ENCODE measurements at regions not wholly inside any gene's neighbourhood (a gene's known extent, or its start where the extent isn't known, plus 50 kb on each side); places are given as distances from the start of the nearest gene placed in this dataset.

DNA sequence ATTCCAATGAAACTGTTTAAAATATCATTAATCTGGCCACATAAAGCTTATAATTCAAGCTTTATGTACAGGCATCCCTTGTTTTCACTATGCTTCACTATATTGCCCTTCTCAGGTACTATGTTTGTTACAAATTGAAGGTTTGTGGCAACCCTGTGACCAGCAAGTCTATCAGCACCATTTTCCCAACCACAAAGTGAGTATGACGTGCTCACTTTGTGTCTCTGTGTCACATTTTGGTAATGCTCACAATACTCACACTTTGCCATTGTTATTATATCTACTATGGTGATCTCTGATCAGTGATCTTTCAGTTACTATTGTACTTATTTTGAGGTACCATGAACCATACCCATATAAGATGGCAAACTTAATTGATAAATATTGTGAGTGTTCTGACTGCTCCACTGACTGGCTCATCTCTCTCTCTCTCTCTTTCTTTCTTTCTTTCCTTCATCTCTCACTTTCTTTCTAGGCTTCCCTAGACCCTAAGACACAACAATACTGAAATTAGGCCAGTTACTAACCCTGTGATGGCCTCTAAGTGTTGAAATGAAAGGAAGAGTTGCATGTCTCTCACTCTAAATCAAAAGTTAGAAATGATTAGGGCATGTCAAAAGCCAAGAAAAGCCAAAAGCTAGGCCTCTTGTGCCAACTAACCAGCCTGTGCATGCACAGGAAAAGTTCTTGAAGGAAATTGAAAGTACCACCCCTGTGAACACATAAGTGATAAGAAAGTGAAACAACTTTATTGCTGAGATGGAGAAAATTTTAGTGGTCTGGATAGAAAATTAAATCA, 227.9 kb downstream of the BCAS1 start:
- WGBS, 4 donors = 91 to 96% (median 96%) methylated on average over 1 of the region's 1 CpG
- intact Hi-C loops (cut with DNase I) = no loop called here
- H3K4me1 ChIP-seq (replicated peaks in 1 of 2) = no peaks in the 10 kb centered on the region
- no peaks in the 10 kb centered on the region for H3K27me3 ChIP-seq
- TF ChIP-seq POLR2A (IDR thresholded peaks at IDR 0.05) (no peak), CTCF (IDR thresholded peaks at IDR 0.05) (no peak)
- H3K36me3 ChIP-seq (replicated peaks in 1 of 2) = no peaks in the 10 kb centered on the region
- H3K4me3 ChIP-seq = no peak overlapping the region
- no peak for DNase-seq
- no peaks in the 10 kb centered on the region for H3K9me3 ChIP-seq (replicated peaks in 1 of 3)
- no peak overlapping the region for H3K27ac ChIP-seq

DNA sequence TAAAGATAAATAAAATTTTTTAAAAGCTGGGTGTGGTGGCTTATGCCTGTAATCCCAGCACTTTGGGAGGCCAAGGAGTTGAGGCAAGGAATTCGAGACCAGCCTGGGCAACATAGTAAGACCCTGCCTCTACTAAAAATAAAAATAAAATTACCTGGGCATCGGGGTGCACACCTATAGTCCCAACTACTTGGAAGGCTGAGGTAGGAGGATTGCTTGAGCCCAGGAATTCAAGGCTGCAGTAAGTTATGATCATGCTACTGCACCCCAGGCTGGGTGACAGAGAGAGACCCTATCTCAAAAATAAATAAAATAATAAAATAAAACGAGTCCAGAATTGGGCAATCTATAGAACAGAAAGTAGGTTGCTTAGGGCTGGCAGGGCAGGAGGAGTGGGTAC, 228.7 kb downstream of the BCAS1 start:
- 49 to 61% (median 53%) methylated on average over 3 of the region's 3 CpGs for WGBS, 4 donors
- H3K4me3 ChIP-seq = no peak overlapping the region
- TF ChIP-seq POLR2A (IDR thresholded peaks at IDR 0.05) = no peak
- H3K27ac ChIP-seq = no peak overlapping the region
- H3K9me3 ChIP-seq (replicated peaks in 1 of 3) = no peaks in the 10 kb centered on the region
- H3K36me3 ChIP-seq (replicated peaks in 1 of 2) = no peaks in the 10 kb centered on the region
- intact Hi-C loops (cut with DNase I) = no loop called here
- H3K4me1 ChIP-seq (replicated peaks in 1 of 2) = no peaks in the 10 kb centered on the region
- H3K27me3 ChIP-seq = no peaks in the 10 kb centered on the region
- no peak for DNase-seq

- Histone ChIP-seq H3K36me3 (replicated peaks in 1 of 2) (no peaks in the 10 kb centered on the region), H3K9me3 (replicated peaks in 1 of 3) (no peaks in the 10 kb centered on the region), H3K4me3 (no peak overlapping the region), H3K4me1 (replicated peaks in 1 of 2) (no peaks in the 10 kb centered on the region), H3K27me3 (no peaks in the 10 kb centered on the region), H3K27ac (no peak overlapping the region)
- TF ChIP-seq POLR2A (IDR thresholded peaks at IDR 0.05) (no peak), CTCF (IDR thresholded peaks at IDR 0.05) (no peak)
- intact Hi-C loops (cut with DNase I) = no loop called here
- no peak for DNase-seq
Observed at GRCh38 chr20:53840532-53840931, 229.9 kb downstream of the BCAS1 start.

DNA sequence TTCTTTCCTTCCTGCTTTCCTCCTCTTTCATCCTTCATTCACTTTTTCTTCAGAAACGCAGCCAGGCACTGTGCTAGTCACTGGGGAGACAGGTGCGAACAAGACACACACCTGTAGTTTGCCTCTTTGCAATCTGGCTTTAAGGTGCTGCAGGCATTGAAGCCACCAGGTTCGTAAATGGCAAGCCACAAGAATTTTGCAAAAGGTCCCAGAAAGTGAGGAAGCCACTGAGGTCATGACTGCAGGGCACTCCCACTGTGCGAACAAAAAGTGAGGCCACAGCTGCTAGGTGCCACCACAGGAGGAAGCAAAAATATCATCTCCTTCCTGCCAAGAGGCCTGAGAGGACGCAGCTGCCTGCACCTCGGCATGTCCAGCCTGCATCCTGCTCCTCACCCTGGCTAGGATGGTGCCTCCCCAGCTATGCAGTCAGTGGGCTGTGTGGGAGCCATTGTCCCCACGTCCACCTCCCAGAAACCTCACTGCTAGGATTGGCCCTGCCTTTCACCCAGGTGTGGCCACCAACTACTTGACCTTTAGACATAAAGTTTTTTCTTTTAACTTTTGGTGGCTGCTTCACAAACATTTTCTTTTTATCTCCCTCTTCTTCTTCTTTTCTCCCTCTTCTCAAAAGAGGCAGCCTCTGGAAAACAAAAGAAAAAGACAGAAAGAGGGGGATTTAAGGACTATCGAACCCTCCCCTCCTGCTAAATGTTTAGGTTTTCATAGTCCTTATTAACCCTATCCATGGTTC, 230.8 kb downstream of the BCAS1 start:
- Histone ChIP-seq H3K9me3 (replicated peaks in 1 of 3) (no peaks in the 10 kb centered on the region), H3K27ac (no peak overlapping the region), H3K4me3 (no peak overlapping the region), H3K36me3 (replicated peaks in 1 of 2) (no peaks in the 10 kb centered on the region), H3K4me1 (replicated peaks in 1 of 2) (no peaks in the 10 kb centered on the region), H3K27me3 (no peaks in the 10 kb centered on the region)
- intact Hi-C loops (cut with DNase I) = no loop called here
- WGBS, 4 donors = 55 to 71% (median 63%) methylated on average over 7 to 8 of the region's 8 CpGs
- peak in 2 of 7 donors; percentile 12 to 55 for DNase-seq
- no peak for TF ChIP-seq POLR2A (IDR thresholded peaks at IDR 0.05)
- TF ChIP-seq CTCF (IDR thresholded peaks at IDR 0.05) = no peak

Data from adrenal gland (tissue), 9 donors.